Cardiac muscle cell (in vitro differentiated cells and primary cell): ENCODE measurements at regions not wholly inside any gene's neighbourhood (a gene's known extent, or its start where the extent isn't known, plus 50 kb on each side); places are given as distances from the start of the nearest gene placed in this dataset.
"Not testable (repeated sequence)": the region's sequence is repeated elsewhere in the genome, so short reads cannot be mapped to it uniquely, and the experiment has no call there.

ENCODE experiments used
- DNase-seq, 2 donors: peaks; one replicate each; pipeline versions ENCODE4 v3.0.0 to v3.0.0-alpha.2; 2010 to 2017; ENCODE audit warnings: low read depth in 1 of 2, low spot score in 1 of 2
- H3K27ac ChIP-seq: fragments of 200-600 bp; sonication (generic); 2 replicates; pipeline ENCODE4 v1.5.1; 2016
- H3K27me3 ChIP-seq: fragments of 200-600 bp; sonication (generic); 2 replicates; pipeline ENCODE4 v1.6.0; 2016; ENCODE audit warnings: control low read depth
- H3K36me3 ChIP-seq: fragments of 200-600 bp; sonication (generic); 2 replicates; pipeline ENCODE4 v1.5.1; 2016; ENCODE audit warnings: control low read depth
- H3K4me1 ChIP-seq: fragments of 200-600 bp; sonication (generic); 2 replicates; pipeline ENCODE4 v1.8.1; 2017; ENCODE audit warnings: low read depth, mild to moderate bottlenecking, mixed run types
- H3K4me3 ChIP-seq: fragments of 200-600 bp; sonication (generic); 2 replicates; pipeline ENCODE4 v1.5.1; 2016; ENCODE audit warnings: mild to moderate bottlenecking
- H3K9me3 ChIP-seq: fragments of 200-600 bp; sonication (generic); 2 replicates; pipeline ENCODE4 v1.5.1; 2017; ENCODE audit warnings: low read depth, mild to moderate bottlenecking, control low read depth
- CTCF ChIP-seq: IDR thresholded peaks from 2 replicates; pipeline ENCODE4 v1.5.1; 2012; ENCODE audit warnings: low read depth, mild to moderate bottlenecking, low read length

GRCh38 chr13:84605927-84606326 lies 723.7 kb upstream of the SLITRK1 start:
- no peaks in the 10 kb centered on the region for H3K27me3 ChIP-seq
- no peak overlapping the region for H3K4me3 ChIP-seq
- H3K4me1 ChIP-seq = no peaks in the 10 kb centered on the region
- no peaks in the 10 kb centered on the region for H3K36me3 ChIP-seq
- H3K27ac ChIP-seq = no peak overlapping the region
- DNase-seq = no peak
- H3K9me3 ChIP-seq = no peaks in the 10 kb centered on the region
- no peak for TF ChIP-seq CTCF

- H3K9me3 ChIP-seq = no peaks in the 10 kb centered on the region
- H3K4me3 ChIP-seq = no peak overlapping the region
Observed at GRCh38 chr13:84591444-84591843, 709.2 kb upstream of the SLITRK1 start.

GRCh38 chr13:84590663-84591062 lies 708.4 kb upstream of the SLITRK1 start:
- Histone ChIP-seq H3K4me3 (no peak overlapping the region), H3K27me3 (no peaks in the 10 kb centered on the region), H3K4me1 (no peaks in the 10 kb centered on the region), H3K27ac (no peak overlapping the region), H3K9me3 (no peaks in the 10 kb centered on the region), H3K36me3 (no peaks in the 10 kb centered on the region)
- no peak for TF ChIP-seq CTCF
- DNase-seq = no peak

More at GRCh38 chr13:84591444-84591843, 709.2 kb upstream of the SLITRK1 start:
- H3K27me3 ChIP-seq = no peaks in the 10 kb centered on the region
- DNase-seq = no peak
- H3K27ac ChIP-seq = no peak overlapping the region
- no peaks in the 10 kb centered on the region for H3K4me1 ChIP-seq
- H3K36me3 ChIP-seq = no peaks in the 10 kb centered on the region
- no peak for TF ChIP-seq CTCF

- no peak overlapping the region for H3K4me3 ChIP-seq
- no peak for TF ChIP-seq CTCF
- no peaks in the 10 kb centered on the region for H3K27me3 ChIP-seq
- no peak overlapping the region for H3K27ac ChIP-seq
- H3K9me3 ChIP-seq = no peaks in the 10 kb centered on the region
- H3K36me3 ChIP-seq = no peaks in the 10 kb centered on the region
- H3K4me1 ChIP-seq = no peaks in the 10 kb centered on the region
- no peak for DNase-seq
Observed at GRCh38 chr13:84588023-84588422, 705.7 kb upstream of the SLITRK1 start.

- H3K4me3 ChIP-seq, H3K4me1 ChIP-seq, DNase-seq, H3K27me3 ChIP-seq, H3K9me3 ChIP-seq, H3K27ac ChIP-seq, H3K36me3 ChIP-seq: not testable (repeated sequence)
Observed at GRCh38 chr13:84579901-84580300, 697.6 kb upstream of the SLITRK1 start.

- Histone ChIP-seq H3K4me1 (no peaks in the 10 kb centered on the region), H3K4me3 (no peak overlapping the region), H3K9me3 (no peaks in the 10 kb centered on the region), H3K27ac (no peak overlapping the region), H3K27me3 (no peaks in the 10 kb centered on the region), H3K36me3 (no peaks in the 10 kb centered on the region)
- peak in 1 of 2 donors; percentile 27 for DNase-seq
- TF ChIP-seq CTCF = peak; percentile 41
Observed at GRCh38 chr13:84574851-84575250, 692.6 kb upstream of the SLITRK1 start.
